Right lobe of liver (tissue), 6 donors: ENCODE measurements at regions not wholly inside any gene's neighbourhood (a gene's known extent, or its start where the extent isn't known, plus 50 kb on each side); places are given as distances from the start of the nearest gene placed in this dataset.
"Not testable (repeated sequence)": the region's sequence is repeated elsewhere in the genome, so short reads cannot be mapped to it uniquely, and the experiment has no call there.

Experiments
- ATAC-seq, 4 donors: fragments of 200-7000 bp; cut with Tn5 transposase; one replicate each; pipeline ENCODE4 v1.9.1; 2020; ENCODE audit warnings: mild to moderate bottlenecking in 4 of 4, moderate library complexity in 4 of 4
- DNase-seq, 3 donors: peaks; one replicate each; pipeline ENCODE4 v3.0.0-alpha.2; 2020
- H3K27ac ChIP-seq, 3 donors: fragments of 200-600 bp; one replicate each; pipeline ENCODE4 v1.8.0; 2022
- H3K27me3 ChIP-seq, 2 donors: fragments of 200-600 bp; one replicate each; pipeline ENCODE4 v1.8.0; 2022
- H3K36me3 ChIP-seq, 4 donors: fragments of 200-600 bp; sonication (generic) in 1 of 4; one replicate each; pipeline versions ENCODE4 v1.5.1 to v1.8.0; 2017 to 2022; ENCODE audit warnings: control low read depth in 1 of 4
- H3K4me1 ChIP-seq, 4 donors: fragments of 200-600 bp; sonication (generic) in 1 of 4; one replicate each; pipeline versions ENCODE4 v1.5.1 to v1.8.0; 2017 to 2022; ENCODE audit warnings: control low read depth in 1 of 4
- H3K4me3 ChIP-seq, 3 donors: fragments of 200-600 bp; one replicate each; pipeline ENCODE4 v1.8.0; 2022
- H3K9me3 ChIP-seq, 4 donors: fragments of 200-600 bp; sonication (generic) in 1 of 4; one replicate each; pipeline versions ENCODE4 v1.5.1 to v1.8.0; 2017 to 2022; ENCODE audit warnings: control low read depth in 1 of 4
- POLR2A ChIP-seq: fragments of 450-650 bp; IDR thresholded peaks from one replicate; pipeline ENCODE4 v1.6.1; 2017; ENCODE audit warnings: antibody characterized with exemption, mild to moderate bottlenecking
- WGBS: methylation state at CpG from one replicate; pipeline ENCODE4 v1.1.6; 2018; ENCODE audit warnings: low coverage, low lambda C conversion rate; ENCODE audit not compliant: insufficient coverage; ENCODE audit errors: missing lambda C conversion rate; 5-methylcytosine and 5-hydroxymethylcytosine counted together
- intact Hi-C, 2 donors: fragments of 100-400 bp; cut with DNase I; formaldehyde crosslinking; loops; one replicate each; pipeline versions ENCODE4 v1.11.2 to v1.14.1; 2022
- TF ChIP-seq, protein P1 (sequence below), 4 donors: fragments of 200-600 bp in 3 of 4; fragments of 450-650 bp in 1 of 4; IDR thresholded peaks; one replicate each; pipeline versions ENCODE4 v1.5.1 to v1.8.0; 2016 to 2022; ENCODE audit warnings: antibody characterized with exemption in 4 of 4, mild to moderate bottlenecking in 2 of 4
- donor health status: DM: no; HTN: yes; CAD: no.
- donor health status: DM: no; HTN: no; CAD: no.
- donor health status: DM: no; HTN: no; CAD: no.
- donor health status: DM: no; HTN: yes; CAD: no.
- donor health status: DM: no; HTN: yes; CAD: no.

DNA sequence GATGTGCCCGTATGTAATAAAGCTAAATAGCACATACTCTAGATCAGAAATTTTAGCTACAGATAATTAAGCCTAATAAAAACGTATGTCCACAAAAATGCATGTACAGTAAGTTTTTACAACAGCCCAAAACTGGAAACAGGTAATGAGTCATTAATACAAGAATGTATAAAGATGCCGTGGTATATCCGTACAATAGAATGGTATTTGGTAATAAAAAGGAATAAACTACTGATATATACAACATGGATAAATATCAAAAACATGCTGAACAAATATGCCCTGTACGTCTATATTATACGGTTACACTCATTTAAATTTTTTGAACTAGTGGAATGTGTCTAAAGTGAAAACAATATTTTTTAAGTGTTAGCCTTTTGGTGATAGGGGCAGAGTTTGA lies 128.2 kb upstream of the ADGRB3 start:
- no peak for ATAC-seq
- Histone ChIP-seq H3K27ac (no peak overlapping the region), H3K4me3 (no peak overlapping the region), H3K9me3 (no peaks in the 10 kb centered on the region), H3K36me3 (no peaks in the 10 kb centered on the region), H3K4me1 (no peaks in the 10 kb centered on the region), H3K27me3 (no peaks in the 10 kb centered on the region)
- 62% methylated on average over 6 of the region's 6 CpGs for WGBS
- no peak for DNase-seq
- intact Hi-C loops = no loop called here
- no peak for TF ChIP-seq POLR2A
- TF ChIP-seq, protein P1, sequence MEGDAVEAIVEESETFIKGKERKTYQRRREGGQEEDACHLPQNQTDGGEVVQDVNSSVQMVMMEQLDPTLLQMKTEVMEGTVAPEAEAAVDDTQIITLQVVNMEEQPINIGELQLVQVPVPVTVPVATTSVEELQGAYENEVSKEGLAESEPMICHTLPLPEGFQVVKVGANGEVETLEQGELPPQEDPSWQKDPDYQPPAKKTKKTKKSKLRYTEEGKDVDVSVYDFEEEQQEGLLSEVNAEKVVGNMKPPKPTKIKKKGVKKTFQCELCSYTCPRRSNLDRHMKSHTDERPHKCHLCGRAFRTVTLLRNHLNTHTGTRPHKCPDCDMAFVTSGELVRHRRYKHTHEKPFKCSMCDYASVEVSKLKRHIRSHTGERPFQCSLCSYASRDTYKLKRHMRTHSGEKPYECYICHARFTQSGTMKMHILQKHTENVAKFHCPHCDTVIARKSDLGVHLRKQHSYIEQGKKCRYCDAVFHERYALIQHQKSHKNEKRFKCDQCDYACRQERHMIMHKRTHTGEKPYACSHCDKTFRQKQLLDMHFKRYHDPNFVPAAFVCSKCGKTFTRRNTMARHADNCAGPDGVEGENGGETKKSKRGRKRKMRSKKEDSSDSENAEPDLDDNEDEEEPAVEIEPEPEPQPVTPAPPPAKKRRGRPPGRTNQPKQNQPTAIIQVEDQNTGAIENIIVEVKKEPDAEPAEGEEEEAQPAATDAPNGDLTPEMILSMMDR (IDR thresholded peaks at IDR 0.05) = no peak

DNA sequence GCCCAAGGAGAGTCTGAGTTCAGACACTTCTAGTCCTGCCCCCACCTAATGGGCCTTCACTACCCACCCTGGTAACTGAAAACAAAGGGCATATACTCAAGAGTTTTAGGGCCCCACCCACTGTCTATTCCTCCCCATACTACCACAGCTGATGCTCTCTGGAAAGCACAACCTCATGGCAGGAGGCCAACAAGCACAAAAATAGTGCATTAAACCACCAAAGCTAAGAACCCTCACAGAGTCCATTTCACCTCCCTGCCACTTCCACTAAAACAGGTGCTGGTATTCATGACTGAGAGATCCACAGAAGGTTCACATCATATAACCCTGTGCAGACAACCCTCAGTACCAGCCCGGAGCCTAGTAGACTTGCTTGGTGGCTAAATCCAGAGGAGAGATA lies 132.1 kb upstream of the ADGRB3 start:
- WGBS = 38% methylated on average over 1 of the region's 1 CpG
- TF ChIP-seq, protein P1 (IDR thresholded peaks at IDR 0.05) = no peak
- no peak for TF ChIP-seq POLR2A
- Histone ChIP-seq H3K4me1 (no peaks in the 10 kb centered on the region), H3K27ac (no peak overlapping the region), H3K36me3 (no peaks in the 10 kb centered on the region), H3K4me3 (no peak overlapping the region), H3K9me3 (no peaks in the 10 kb centered on the region), H3K27me3 (no peaks in the 10 kb centered on the region)
- intact Hi-C loops = no loop called here
- no peak for ATAC-seq
- no peak for DNase-seq

DNA sequence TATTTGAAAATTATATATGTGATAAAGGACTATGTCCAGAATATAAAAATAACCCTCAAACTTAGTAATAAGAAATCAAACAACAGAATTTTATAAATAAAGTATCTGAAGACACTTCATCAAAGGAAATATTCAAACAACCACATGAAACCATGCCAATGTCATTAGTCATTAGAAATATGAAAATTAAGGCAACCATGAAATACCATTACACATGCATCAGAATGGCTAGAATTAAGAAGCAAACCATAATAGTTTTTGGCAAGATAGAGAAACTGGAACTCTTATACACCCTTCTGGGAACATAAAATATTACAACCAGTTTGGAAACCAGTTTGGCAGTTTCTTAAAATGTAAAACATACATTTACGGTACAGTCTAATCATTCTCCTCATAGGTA lies 137.2 kb upstream of the ADGRB3 start:
- DNase-seq (no peak), ATAC-seq (no peak)
- Histone ChIP-seq H3K27me3 (no peaks in the 10 kb centered on the region), H3K4me1 (no peaks in the 10 kb centered on the region), H3K36me3 (no peaks in the 10 kb centered on the region), H3K4me3 (no peak overlapping the region), H3K9me3 (no peaks in the 10 kb centered on the region), H3K27ac (no peak overlapping the region)
- intact Hi-C loops = no loop called here
- 75% methylated on average over 1 of the region's 1 CpG for WGBS
- no peak for TF ChIP-seq POLR2A

GRCh38 chr6:68494880-68495279 lies 140.2 kb upstream of the ADGRB3 start:
- H3K27me3 ChIP-seq, H3K4me1 ChIP-seq, ATAC-seq, H3K4me3 ChIP-seq, DNase-seq, H3K27ac ChIP-seq, intact Hi-C loops, H3K9me3 ChIP-seq, H3K36me3 ChIP-seq: not testable (repeated sequence)
- no CpG with 5 or more reads among the region's 3 CpGs for WGBS

GRCh38 chr6:68476611-68477010 lies 158.5 kb upstream of the ADGRB3 start:
- ATAC-seq (no peak), DNase-seq (no peak)
- 15% methylated on average over 2 of the region's 2 CpGs for WGBS
- TF ChIP-seq, protein P1 (IDR thresholded peaks at IDR 0.05) = no peak
- no peak for TF ChIP-seq POLR2A
- no peak overlapping the region for H3K4me3 ChIP-seq
- no peaks in the 10 kb centered on the region for H3K4me1 ChIP-seq
- H3K27ac ChIP-seq = no peak overlapping the region
- no peaks in the 10 kb centered on the region for H3K27me3 ChIP-seq
- intact Hi-C loops = no loop called here
- H3K36me3 ChIP-seq = no peaks in the 10 kb centered on the region
- no peaks in the 10 kb centered on the region for H3K9me3 ChIP-seq
